Tibial nerve (tissue), 4 donors: ENCODE measurements at regions not wholly inside any gene's neighbourhood (a gene's known extent, or its start where the extent isn't known, plus 50 kb on each side); places are given as distances from the start of the nearest gene placed in this dataset.

Experiments
- EP300 ChIP-seq, 2 donors: sonication (generic); formaldehyde crosslinking; IDR thresholded peaks; one replicate each; pipeline ENCODE4 v1.6.1; 2017; ENCODE audit warnings: antibody characterized with exemption in 2 of 2, mild to moderate bottlenecking in 1 of 2
- TF ChIP-seq, protein P1 (sequence below), 5 experiments: fragments of 200-600 bp in 3 of 5; fragments of 450-650 bp in 2 of 5; sonication (generic) in 3 of 5; IDR thresholded peaks; one replicate each; pipeline ENCODE4 v1.5.1; 2016 to 2019; ENCODE audit warnings: antibody characterized with exemption in 5 of 5, mild to moderate bottlenecking in 3 of 5, moderate library complexity in 2 of 5

DNA sequence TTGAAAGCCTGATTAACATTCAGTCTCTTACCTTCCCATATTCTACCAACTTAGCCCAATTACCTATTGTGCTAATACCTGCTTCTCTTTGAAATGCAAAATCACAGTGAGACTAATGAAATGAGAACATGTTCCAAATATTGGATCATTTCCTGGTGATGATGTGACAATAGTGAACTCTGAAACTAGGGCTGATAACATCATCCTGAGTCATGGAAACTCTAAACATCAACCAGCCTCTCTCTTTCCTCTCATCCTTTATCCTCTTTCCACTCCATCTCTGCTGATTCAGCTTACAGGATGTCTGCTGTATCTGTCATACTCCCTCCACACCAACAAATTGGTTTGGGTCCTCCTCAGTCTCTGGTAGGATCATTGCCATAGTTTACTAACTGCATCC is 98.8 kb upstream of the NCKAP5 start:
- TF ChIP-seq EP300 (IDR thresholded peaks at IDR 0.05) = no peak
- TF ChIP-seq, protein P1, sequence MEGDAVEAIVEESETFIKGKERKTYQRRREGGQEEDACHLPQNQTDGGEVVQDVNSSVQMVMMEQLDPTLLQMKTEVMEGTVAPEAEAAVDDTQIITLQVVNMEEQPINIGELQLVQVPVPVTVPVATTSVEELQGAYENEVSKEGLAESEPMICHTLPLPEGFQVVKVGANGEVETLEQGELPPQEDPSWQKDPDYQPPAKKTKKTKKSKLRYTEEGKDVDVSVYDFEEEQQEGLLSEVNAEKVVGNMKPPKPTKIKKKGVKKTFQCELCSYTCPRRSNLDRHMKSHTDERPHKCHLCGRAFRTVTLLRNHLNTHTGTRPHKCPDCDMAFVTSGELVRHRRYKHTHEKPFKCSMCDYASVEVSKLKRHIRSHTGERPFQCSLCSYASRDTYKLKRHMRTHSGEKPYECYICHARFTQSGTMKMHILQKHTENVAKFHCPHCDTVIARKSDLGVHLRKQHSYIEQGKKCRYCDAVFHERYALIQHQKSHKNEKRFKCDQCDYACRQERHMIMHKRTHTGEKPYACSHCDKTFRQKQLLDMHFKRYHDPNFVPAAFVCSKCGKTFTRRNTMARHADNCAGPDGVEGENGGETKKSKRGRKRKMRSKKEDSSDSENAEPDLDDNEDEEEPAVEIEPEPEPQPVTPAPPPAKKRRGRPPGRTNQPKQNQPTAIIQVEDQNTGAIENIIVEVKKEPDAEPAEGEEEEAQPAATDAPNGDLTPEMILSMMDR (IDR thresholded peaks at IDR 0.05) = no peak
